Activated CD8-positive, alpha-beta memory T cell treated with anti-CD3 and anti-CD28 coated beads for 36 hours (primary cell): ENCODE measurements at regions not wholly inside any gene's neighbourhood (a gene's known extent, or its start where the extent isn't known, plus 50 kb on each side); places are given as distances from the start of the nearest gene placed in this dataset.

Source experiments
- CTCF ChIA-PET: fragments of 350-600 bp; sonication (Branson Sonifier 250); formaldehyde crosslinking; loops from one replicate; lab custom pipeline; 2021; ENCODE audit warnings: antibody characterized with exemption; lab: Charles Lee
- POLR2A ChIA-PET: fragments of 350-600 bp; sonication (Branson Sonifier 250); formaldehyde crosslinking; loops from one replicate; lab custom pipeline; 2021; ENCODE audit warnings: antibody characterized with exemption; lab: Charles Lee

GRCh38 chr5:164652276-164652660 lies 1146.8 kb downstream of the MAT2B start:
- ChIA-PET CTCF (no interaction called here), POLR2A (no interaction called here)

GRCh38 chr5:164663198-164663989 lies 1158.0 kb downstream of the MAT2B start:
- POLR2A ChIA-PET: no interaction called here
- CTCF ChIA-PET: no interaction called here

- POLR2A ChIA-PET: no interaction called here
- CTCF ChIA-PET: no interaction called here
Measured at GRCh38 chr5:164671640-164672039, 1166.2 kb downstream of the MAT2B start.

GRCh38 chr5:164672205-164672604 lies 1166.8 kb downstream of the MAT2B start:
- ChIA-PET POLR2A (no interaction called here), CTCF (no interaction called here)

GRCh38 chr5:164672931-164673694 lies 1167.7 kb downstream of the MAT2B start:
- ChIA-PET POLR2A (no interaction called here), CTCF (no interaction called here)

GRCh38 chr5:164679461-164679860 lies 1174.0 kb downstream of the MAT2B start:
- CTCF ChIA-PET: no interaction called here
- POLR2A ChIA-PET: no interaction called here

- CTCF ChIA-PET: no interaction called here
- POLR2A ChIA-PET: no interaction called here
Measured at GRCh38 chr5:164680216-164680615, 1174.8 kb downstream of the MAT2B start.

- POLR2A ChIA-PET: no interaction called here
- CTCF ChIA-PET: no interaction called here
Measured at GRCh38 chr5:164680812-164681520, 1175.5 kb downstream of the MAT2B start.

GRCh38 chr5:164687391-164687790 lies 1182.0 kb downstream of the MAT2B start:
- ChIA-PET POLR2A (no interaction called here), CTCF (no interaction called here)

GRCh38 chr5:164688437-164688836 lies 1183.0 kb downstream of the MAT2B start:
- ChIA-PET POLR2A (no interaction called here), CTCF (no interaction called here)

GRCh38 chr5:164708831-164709230 lies 1203.4 kb downstream of the MAT2B start:
- ChIA-PET CTCF (no interaction called here), POLR2A (no interaction called here)

GRCh38 chr5:164713682-164714081 lies 1208.3 kb downstream of the MAT2B start:
- CTCF ChIA-PET: no interaction called here

GRCh38 chr5:164721116-164721515 lies 1215.7 kb downstream of the MAT2B start:
- POLR2A ChIA-PET: no interaction called here
- CTCF ChIA-PET: no interaction called here

More at GRCh38 chr5:164713682-164714081, 1208.3 kb downstream of the MAT2B start:
- POLR2A ChIA-PET: no interaction called here

GRCh38 chr5:164721656-164722055 lies 1216.2 kb downstream of the MAT2B start:
- CTCF ChIA-PET: no interaction called here
- POLR2A ChIA-PET: no interaction called here

GRCh38 chr5:164722702-164723101 lies 1217.3 kb downstream of the MAT2B start:
- POLR2A ChIA-PET: no interaction called here
- CTCF ChIA-PET: no interaction called here

- POLR2A ChIA-PET: no interaction called here
- CTCF ChIA-PET: no interaction called here
Measured at GRCh38 chr5:164727012-164727411, 1221.6 kb downstream of the MAT2B start.

GRCh38 chr5:164728733-164729132 lies 1223.3 kb downstream of the MAT2B start:
- POLR2A ChIA-PET: no interaction called here

GRCh38 chr5:164735334-164735733 lies 1229.9 kb downstream of the MAT2B start:
- ChIA-PET CTCF (no interaction called here), POLR2A (no interaction called here)

More at GRCh38 chr5:164728733-164729132, 1223.3 kb downstream of the MAT2B start:
- CTCF ChIA-PET: no interaction called here

GRCh38 chr5:164741376-164741775 lies 1236.0 kb downstream of the MAT2B start:
- ChIA-PET CTCF (interaction anchor here (0.6 kb wide), 1 partner anchor 362 kb away, joined by 3 read pairs; no protein-coding TSS in a partner anchor), POLR2A (no interaction called here)

GRCh38 chr5:164742025-164742424 lies 1236.6 kb downstream of the MAT2B start:
- CTCF ChIA-PET: no interaction called here
- POLR2A ChIA-PET: no interaction called here
